ENCODE measurements at regions not wholly inside any gene's neighbourhood (a gene's known extent, or its start where the extent isn't known, plus 50 kb on each side); places are given as distances from the start of the nearest gene placed in this dataset.

GRCh38 chr1:37128091-37128490 lies 93.8 kb upstream of the GRIK3 start:
- TF ChIP-seq CTCF (IDR thresholded peaks at IDR 0.05; ENCODE audit: insufficient read depth, low read length, poor library complexity, severe bottlenecking) = no peak
- no peak for TF ChIP-seq EZH2phosphoT487 (conservative IDR thresholded peaks at IDR 0.05; ENCODE audit: low read length)

All from SU-DHL-6 (cell line).